PC-3 (cell line): ENCODE measurements at regions not wholly inside any gene's neighbourhood (a gene's known extent, or its start where the extent isn't known, plus 50 kb on each side); places are given as distances from the start of the nearest gene placed in this dataset.

Experiments
- ATAC-seq: fragments of 200-7000 bp; cut with Tn5 transposase; 2 replicates; pipeline ENCODE4 v1.9.1; 2020; ENCODE audit warnings: mild to moderate bottlenecking, moderate library complexity
- BruUV-seq: library from RNA; stranded (reverse); fragments of 400-500 nt; replicated peaks from 2 replicates; lab custom pipeline; 2021; lab: Mats Ljungman, UMichigan
- CTCF ChIA-PET: fragments of 300-600 bp; sonication (Branson Sonifier 250); formaldehyde crosslinking; loops from one replicate; lab custom pipeline; 2022; ENCODE audit warnings: antibody characterized with exemption; lab: Charles Lee
- POLR2A ChIA-PET: fragments of 300-600 bp; sonication (Branson Sonifier 250); formaldehyde crosslinking; loops from one replicate; lab custom pipeline; 2022; ENCODE audit warnings: antibody characterized with exemption; ENCODE audit not compliant: unreplicated experiment; lab: Charles Lee
- DNase-seq: peaks from one replicate; pipeline ENCODE4 v3.0.0-alpha.2; 2015
- H2AFZ ChIP-seq: fragments of 300-600 bp; sonication (generic); 2 replicates; pipeline ENCODE4 v1.6.0; 2016; ENCODE audit warnings: antibody characterized with exemption, low read length
- H3F3A ChIP-seq: fragments of 300-600 bp; sonication (generic); one replicate; pipeline ENCODE4 v1.6.0; 2017; ENCODE audit warnings: antibody characterized with exemption, low read length, control low read depth, mild to moderate bottlenecking; ENCODE audit not compliant: unreplicated experiment
- H3K27ac ChIP-seq: fragments of 300-600 bp; sonication (generic); 2 replicates; pipeline ENCODE4 v1.5.1; 2016; ENCODE audit warnings: mild to moderate bottlenecking, low read length
- H3K27me3 ChIP-seq: fragments of 300-600 bp; sonication (generic); 2 replicates; pipeline ENCODE4 v1.6.1; 2016; ENCODE audit warnings: low read length, mixed read lengths
- H3K36me3 ChIP-seq: fragments of 300-600 bp; sonication (generic); 2 replicates; pipeline ENCODE4 v1.6.1; 2016; ENCODE audit warnings: low read depth, mixed run types, low read length, mixed read lengths
- H3K4me1 ChIP-seq: fragments of 300-600 bp; sonication (generic); 2 replicates; pipeline ENCODE4 v1.5.1; 2016; ENCODE audit warnings: low read length; ENCODE audit not compliant: insufficient read depth
- H3K4me2 ChIP-seq: fragments of 300-600 bp; sonication (generic); 2 replicates; pipeline ENCODE4 v1.6.0; 2016; ENCODE audit warnings: low read length
- H3K4me3 ChIP-seq: fragments of 300-600 bp; sonication (generic); 2 replicates; pipeline ENCODE4 v1.5.1; 2016; ENCODE audit warnings: mild to moderate bottlenecking, low read length, mixed read lengths
- H3K79me2 ChIP-seq: fragments of 300-600 bp; sonication (generic); 2 replicates; pipeline ENCODE4 v1.6.1; 2017; ENCODE audit warnings: low read length, mixed read lengths
- H3K9ac ChIP-seq: fragments of 300-600 bp; sonication (generic); 2 replicates; pipeline ENCODE4 v1.6.0; 2016; ENCODE audit warnings: mild to moderate bottlenecking, low read length
- H3K9me2 ChIP-seq: fragments of 300-600 bp; sonication (generic); replicated peaks from 2 replicates; pipeline ENCODE4 v1.6.1; 2016; ENCODE audit warnings: mixed run types, low read length, mixed read lengths
- H3K9me3 ChIP-seq: fragments of 300-600 bp; sonication (generic); 2 replicates; pipeline ENCODE4 v1.6.1; 2016; ENCODE audit warnings: low read length, mixed read lengths
- H4K20me1 ChIP-seq: fragments of 300-600 bp; sonication (generic); 2 replicates; pipeline ENCODE4 v1.6.1; 2016; ENCODE audit warnings: low read length, mixed read lengths
- EZH2 ChIP-seq: fragments of 300-600 bp; sonication (generic); IDR thresholded peaks from one replicate; pipeline ENCODE4 v1.6.1; 2017; ENCODE audit warnings: antibody characterized with exemption, mild to moderate bottlenecking, low read length; ENCODE audit not compliant: unreplicated experiment
- EZH2phosphoT487 ChIP-seq: fragments of 300-600 bp; sonication (generic); IDR thresholded peaks from 2 replicates; pipeline ENCODE4 v1.6.1; 2018; ENCODE audit warnings: mild to moderate bottlenecking, antibody characterized with exemption, low read length, borderline replicate concordance
- intact Hi-C: fragments of 100-400 bp; cut with micrococcal nuclease; formaldehyde crosslinking; loops from 2 replicates; pipeline ENCODE4 v1.9.0; 2023
- TF ChIP-seq, protein P1 (sequence below): fragments of 300-600 bp; sonication (generic); conservative IDR thresholded peaks from 2 replicates; pipeline ENCODE4 v1.5.1; 2017; ENCODE audit warnings: antibody characterized with exemption, low read depth, mild to moderate bottlenecking, low read length

DNA sequence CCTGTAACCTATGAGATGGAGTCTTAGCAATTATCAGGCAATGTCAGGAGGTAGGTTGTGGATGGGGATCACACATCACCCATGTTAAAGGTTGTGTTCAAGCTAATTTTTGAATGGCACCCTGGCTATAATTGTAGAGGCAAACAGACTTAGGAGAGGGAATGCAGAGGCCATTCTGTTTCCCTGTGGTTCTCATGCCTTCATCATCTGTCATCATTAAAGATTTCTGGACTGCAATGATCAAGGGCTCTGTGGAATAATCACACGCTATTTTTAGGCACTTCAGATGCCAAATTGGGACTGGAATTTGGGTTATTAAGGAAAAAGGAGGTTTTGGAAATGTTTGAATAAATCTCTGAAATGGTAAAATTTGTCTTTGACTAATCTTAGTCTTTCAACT is 1065.4 kb downstream of the TAF11L14 start:
- intact Hi-C loops: loop anchor here (5.0 kb wide), 1 partner anchor 908 kb away; no protein-coding TSS in a partner anchor
- H4K20me1 ChIP-seq: no peaks in the 10 kb centered on the region
- H3K4me1 ChIP-seq: peaks cover 5% of the 10 kb centered on the region
- no TSS peak for BruUV-seq
- no peaks in the 10 kb centered on the region for H3K9me3 ChIP-seq
- POLR2A ChIA-PET: no interaction called here
- CTCF ChIA-PET: interaction anchor here (2.1 kb wide), 1 partner anchor 305 kb away, joined by 5 read pairs; no protein-coding TSS in a partner anchor
- no peaks in the 10 kb centered on the region for H3F3A ChIP-seq
- no peak for DNase-seq
- no peaks in the 10 kb centered on the region for H3K79me2 ChIP-seq
- no peak overlapping the region for H3K9ac ChIP-seq
- H3K27ac ChIP-seq: no peak overlapping the region
- H3K4me3 ChIP-seq: no peak overlapping the region
- H3K9me2 ChIP-seq: no peaks in the 10 kb centered on the region
- H3K27me3 ChIP-seq: no peaks in the 10 kb centered on the region
- no peak overlapping the region for H3K4me2 ChIP-seq
- no peak overlapping the region for H2AFZ ChIP-seq
- no peak for ATAC-seq
- no peaks in the 10 kb centered on the region for H3K36me3 ChIP-seq
- TF ChIP-seq EZH2: no peak
- no peak for TF ChIP-seq EZH2phosphoT487
- TF ChIP-seq, protein P1, sequence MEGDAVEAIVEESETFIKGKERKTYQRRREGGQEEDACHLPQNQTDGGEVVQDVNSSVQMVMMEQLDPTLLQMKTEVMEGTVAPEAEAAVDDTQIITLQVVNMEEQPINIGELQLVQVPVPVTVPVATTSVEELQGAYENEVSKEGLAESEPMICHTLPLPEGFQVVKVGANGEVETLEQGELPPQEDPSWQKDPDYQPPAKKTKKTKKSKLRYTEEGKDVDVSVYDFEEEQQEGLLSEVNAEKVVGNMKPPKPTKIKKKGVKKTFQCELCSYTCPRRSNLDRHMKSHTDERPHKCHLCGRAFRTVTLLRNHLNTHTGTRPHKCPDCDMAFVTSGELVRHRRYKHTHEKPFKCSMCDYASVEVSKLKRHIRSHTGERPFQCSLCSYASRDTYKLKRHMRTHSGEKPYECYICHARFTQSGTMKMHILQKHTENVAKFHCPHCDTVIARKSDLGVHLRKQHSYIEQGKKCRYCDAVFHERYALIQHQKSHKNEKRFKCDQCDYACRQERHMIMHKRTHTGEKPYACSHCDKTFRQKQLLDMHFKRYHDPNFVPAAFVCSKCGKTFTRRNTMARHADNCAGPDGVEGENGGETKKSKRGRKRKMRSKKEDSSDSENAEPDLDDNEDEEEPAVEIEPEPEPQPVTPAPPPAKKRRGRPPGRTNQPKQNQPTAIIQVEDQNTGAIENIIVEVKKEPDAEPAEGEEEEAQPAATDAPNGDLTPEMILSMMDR: no peak

- H3K36me3 ChIP-seq: no peaks in the 10 kb centered on the region
- no peak overlapping the region for H3K9ac ChIP-seq
- no peaks in the 10 kb centered on the region for H3K27me3 ChIP-seq
- POLR2A ChIA-PET: no interaction called here
- H4K20me1 ChIP-seq: no peaks in the 10 kb centered on the region
- no peak overlapping the region for H3K4me2 ChIP-seq
- TF ChIP-seq, protein P1: no peak
- no peak overlapping the region for H3K4me3 ChIP-seq
- H3K79me2 ChIP-seq: no peaks in the 10 kb centered on the region
- CTCF ChIA-PET: no interaction called here
- H2AFZ ChIP-seq: no peak overlapping the region
- DNase-seq (no peak), ATAC-seq (no peak)
- no TSS peak for BruUV-seq
- intact Hi-C loops: no loop called here
- no peaks in the 10 kb centered on the region for H3K9me2 ChIP-seq
- H3F3A ChIP-seq: no peaks in the 10 kb centered on the region
- no peak overlapping the region for H3K27ac ChIP-seq
- no peaks in the 10 kb centered on the region for H3K9me3 ChIP-seq
- H3K4me1 ChIP-seq: peaks cover 5% of the 10 kb centered on the region
Measured at GRCh38 chr5:18702821-18703220, 1068.6 kb downstream of the TAF11L14 start.

GRCh38 chr5:18712936-18713485 is 1078.8 kb downstream of the TAF11L14 start:
- H3K27ac ChIP-seq: no peak overlapping the region
- H3K4me3 ChIP-seq: no peak overlapping the region
- no peaks in the 10 kb centered on the region for H3K36me3 ChIP-seq
- H3K9me2 ChIP-seq: no peaks in the 10 kb centered on the region
- no TSS peak for BruUV-seq
- no peaks in the 10 kb centered on the region for H3F3A ChIP-seq
- H2AFZ ChIP-seq: no peak overlapping the region
- H3K79me2 ChIP-seq: no peaks in the 10 kb centered on the region
- intact Hi-C loops: no loop called here
- TF ChIP-seq EZH2phosphoT487 (no peak), EZH2 (no peak)
- TF ChIP-seq, protein P1: no peak
- no peaks in the 10 kb centered on the region for H3K9me3 ChIP-seq
- no peaks in the 10 kb centered on the region for H4K20me1 ChIP-seq
- ATAC-seq: no peak
- H3K4me2 ChIP-seq: no peak overlapping the region
- DNase-seq: no peak
- no peaks in the 10 kb centered on the region for H3K27me3 ChIP-seq
- CTCF ChIA-PET: no interaction called here
- H3K9ac ChIP-seq: no peak overlapping the region
- POLR2A ChIA-PET: no interaction called here
- H3K4me1 ChIP-seq: no peaks in the 10 kb centered on the region
